MCF 10A (cell line): ENCODE measurements at regions not wholly inside any gene's neighbourhood (a gene's known extent, or its start where the extent isn't known, plus 50 kb on each side); places are given as distances from the start of the nearest gene placed in this dataset.

Experiments used
- BruUV-seq: library from RNA; stranded (reverse); fragments of 400-500 nt; replicated peaks from 2 replicates; lab custom pipeline; 2021; lab: Mats Ljungman, UMichigan
- CTCF ChIA-PET: fragments of 300-600 bp; sonication (Branson Sonifier 250); formaldehyde crosslinking; extraction: SDS; loops from one replicate; lab custom pipeline; 2021; ENCODE audit warnings: antibody characterized with exemption, inconsistent platforms; lab: Yijun Ruan, JAX
- POLR2A ChIA-PET: fragments of 300-600, 350-650 bp; sonication (Branson Sonifier 250); formaldehyde crosslinking; extraction: SDS; loops from one replicate; lab custom pipeline; 2020; ENCODE audit warnings: antibody characterized with exemption, inconsistent platforms; lab: Yijun Ruan, JAX
- DNase-seq: peaks from one replicate; pipeline ENCODE4 v3.0.0-alpha.2; 2018; ENCODE audit not compliant: unreplicated experiment
- H3K27ac Mint-ChIP-seq: one replicate; pipeline ENCODE4 v1.8.0; 2022; ENCODE audit warnings: mild to moderate bottlenecking, low read depth, mixed read lengths; ENCODE audit not compliant: unreplicated experiment
- H3K27me3 Mint-ChIP-seq: one replicate; pipeline ENCODE4 v1.8.0; 2022; ENCODE audit warnings: mixed read lengths; ENCODE audit not compliant: insufficient read depth, unreplicated experiment
- H3K36me3 Mint-ChIP-seq: one replicate; pipeline ENCODE4 v1.8.0; 2022; ENCODE audit warnings: mild to moderate bottlenecking, moderate library complexity, mixed read lengths; ENCODE audit not compliant: insufficient read depth, unreplicated experiment
- H3K4me1 Mint-ChIP-seq: one replicate; pipeline ENCODE4 v1.8.0; 2022; ENCODE audit warnings: mixed read lengths; ENCODE audit not compliant: insufficient read depth, unreplicated experiment
- H3K4me3 Mint-ChIP-seq: one replicate; pipeline ENCODE4 v1.8.0; 2022; ENCODE audit warnings: mild to moderate bottlenecking, moderate library complexity, mixed read lengths; ENCODE audit not compliant: unreplicated experiment
- H3K9me3 Mint-ChIP-seq: one replicate; pipeline ENCODE4 v1.8.0; 2022; ENCODE audit warnings: mixed read lengths; ENCODE audit not compliant: unreplicated experiment
- CTCF ChIP-seq: fragments of 200-600 bp; IDR thresholded peaks from one replicate; pipeline ENCODE4 v1.8.0; 2022; ENCODE audit warnings: antibody characterized with exemption, mild to moderate bottlenecking; ENCODE audit not compliant: unreplicated experiment
- intact Hi-C: fragments of 100-400 bp; cut with micrococcal nuclease; formaldehyde crosslinking; loops from 2 replicates; pipeline ENCODE4 v1.14.1; 2022

GRCh38 chr12:39003541-39004155, 98.3 kb upstream of the CPNE8 start:
- ChIA-PET CTCF (interaction anchor here (0.7 kb wide), 1 partner anchor 83 kb away, joined by 3 read pairs; no protein-coding TSS in a partner anchor), POLR2A (no interaction called here)
- H3K36me3 Mint-ChIP-seq: no peaks in the 10 kb centered on the region
- no peak overlapping the region for H3K4me3 Mint-ChIP-seq
- H3K4me1 Mint-ChIP-seq: no peaks in the 10 kb centered on the region
- no TSS peak for BruUV-seq
- no peak for TF ChIP-seq CTCF
- no peak for DNase-seq
- H3K9me3 Mint-ChIP-seq: no peaks in the 10 kb centered on the region
- no peaks in the 10 kb centered on the region for H3K27me3 Mint-ChIP-seq
- intact Hi-C loops: loop anchor here (10.0 kb wide), 1 partner anchor 71 kb away; no protein-coding TSS in a partner anchor
- no peak overlapping the region for H3K27ac Mint-ChIP-seq

GRCh38 chr12:39000370-39000769, 95.0 kb upstream of the CPNE8 start:
- intact Hi-C loops: loop anchor here (10.0 kb wide), 1 partner anchor 74 kb away; no protein-coding TSS in a partner anchor
- CTCF ChIA-PET: interaction anchor here (0.6 to 1.5 kb wide), 2 partner anchors 38 to 103 kb away, joined by 3 to 5 read pairs; no protein-coding TSS in a partner anchor
- no TSS peak for BruUV-seq

GRCh38 chr12:38998887-38999482, 93.6 kb upstream of the CPNE8 start:
- ChIA-PET POLR2A (no interaction called here), CTCF (no interaction called here)
- Mint-ChIP-seq H3K9me3 (no peaks in the 10 kb centered on the region), H3K27ac (no peak overlapping the region), H3K27me3 (no peaks in the 10 kb centered on the region), H3K36me3 (no peaks in the 10 kb centered on the region), H3K4me1 (no peaks in the 10 kb centered on the region), H3K4me3 (no peak overlapping the region)
- TF ChIP-seq CTCF: no peak
- intact Hi-C loops: no loop called here
- BruUV-seq: no TSS peak
- DNase-seq: no peak

More at GRCh38 chr12:39000370-39000769, 95.0 kb upstream of the CPNE8 start:
- H3K4me1 Mint-ChIP-seq: no peaks in the 10 kb centered on the region
- H3K9me3 Mint-ChIP-seq: no peaks in the 10 kb centered on the region
- H3K4me3 Mint-ChIP-seq: no peak overlapping the region
- POLR2A ChIA-PET: no interaction called here
- H3K27me3 Mint-ChIP-seq: no peaks in the 10 kb centered on the region
- H3K27ac Mint-ChIP-seq: no peak overlapping the region
- H3K36me3 Mint-ChIP-seq: no peaks in the 10 kb centered on the region
- DNase-seq: no peak
- no peak for TF ChIP-seq CTCF

GRCh38 chr12:38995249-38995648, 89.9 kb upstream of the CPNE8 start:
- Mint-ChIP-seq H3K27ac (no peak overlapping the region), H3K4me3 (no peak overlapping the region), H3K27me3 (no peaks in the 10 kb centered on the region), H3K4me1 (no peaks in the 10 kb centered on the region), H3K9me3 (peaks cover 5% of the 10 kb centered on the region), H3K36me3 (no peaks in the 10 kb centered on the region)
- ChIA-PET POLR2A (no interaction called here), CTCF (interaction anchor here (1.4 kb wide), 1 partner anchor 48 kb away, joined by 3 read pairs; no protein-coding TSS in a partner anchor)
- intact Hi-C loops: no loop called here
- DNase-seq: no peak
- no TSS peak for BruUV-seq
- no peak for TF ChIP-seq CTCF
